Activated CD8-positive, alpha-beta T cell treated with anti-CD3 and anti-CD28 coated beads, Interleukin-2, amount 10 ng/mL, durations not matched to agents 7 days and 5 days (primary cell): ENCODE measurements at regions not wholly inside any gene's neighbourhood (a gene's known extent, or its start where the extent isn't known, plus 50 kb on each side); places are given as distances from the start of the nearest gene placed in this dataset.

Source experiments
- ATAC-seq: fragments of 150-1000 bp; cut with Tn5 transposase; one replicate; pipeline ENCODE4 v1.10.0; 2021; ENCODE audit warnings: moderate library complexity
- CTCF ChIA-PET: fragments of 350-600 bp; sonication (Branson Sonifier 250); formaldehyde crosslinking; loops from one replicate; lab custom pipeline; 2021; ENCODE audit warnings: antibody characterized with exemption; lab: Charles Lee
- POLR2A ChIA-PET: fragments of 350-600 bp; sonication (Branson Sonifier 250); formaldehyde crosslinking; loops from one replicate; lab custom pipeline; 2021; ENCODE audit warnings: antibody characterized with exemption; lab: Charles Lee
- DNase-seq: peaks from one replicate; pipeline ENCODE4 v3.0.0-alpha.2; 2020
- H3K27ac Mint-ChIP-seq: one replicate; pipeline ENCODE4 v1.8.0; 2021; ENCODE audit warnings: mild to moderate bottlenecking, mixed read lengths
- H3K27me3 Mint-ChIP-seq: one replicate; pipeline ENCODE4 v1.8.0; 2021; ENCODE audit warnings: low read depth, mixed read lengths
- H3K36me3 Mint-ChIP-seq: one replicate; pipeline ENCODE4 v1.8.0; 2021; ENCODE audit warnings: low read depth, mixed read lengths
- H3K4me1 Mint-ChIP-seq: one replicate; pipeline ENCODE4 v1.8.0; 2021; ENCODE audit warnings: low read depth, mixed read lengths
- H3K4me3 Mint-ChIP-seq: one replicate; pipeline ENCODE4 v1.8.0; 2021; ENCODE audit warnings: mild to moderate bottlenecking, mixed read lengths
- H3K9me3 Mint-ChIP-seq: one replicate; pipeline ENCODE4 v1.8.0; 2022; ENCODE audit warnings: mixed read lengths; ENCODE audit not compliant: insufficient read depth

DNA sequence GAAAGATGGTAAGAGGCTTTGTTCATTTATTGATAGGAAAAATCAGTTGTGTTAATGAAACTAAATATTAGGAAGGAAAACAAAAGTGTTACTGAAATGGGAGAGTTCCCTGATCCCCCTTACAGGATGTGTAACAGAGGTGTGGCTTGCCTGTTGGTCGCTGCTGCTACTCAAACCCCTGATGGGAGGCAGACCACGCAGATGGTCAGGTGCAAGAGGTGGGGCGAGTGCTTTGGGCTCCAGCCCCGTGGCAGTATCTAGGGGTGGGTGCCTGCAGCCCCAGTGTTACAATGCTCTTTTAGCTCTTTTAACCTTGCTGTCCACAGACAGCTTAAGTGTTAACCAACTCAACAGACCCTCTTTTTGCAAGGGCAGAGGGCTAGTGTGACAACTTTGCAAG, 319.6 kb upstream of the DCN start:
- Mint-ChIP-seq H3K27ac (no peak overlapping the region), H3K9me3 (no peaks in the 10 kb centered on the region), H3K27me3 (no peaks in the 10 kb centered on the region), H3K4me1 (no peaks in the 10 kb centered on the region), H3K4me3 (no peak overlapping the region), H3K36me3 (no peaks in the 10 kb centered on the region)
- CTCF ChIA-PET, result no interaction called here
- POLR2A ChIA-PET, result no interaction called here
- DNase-seq (no peak), ATAC-seq (no peak)

DNA sequence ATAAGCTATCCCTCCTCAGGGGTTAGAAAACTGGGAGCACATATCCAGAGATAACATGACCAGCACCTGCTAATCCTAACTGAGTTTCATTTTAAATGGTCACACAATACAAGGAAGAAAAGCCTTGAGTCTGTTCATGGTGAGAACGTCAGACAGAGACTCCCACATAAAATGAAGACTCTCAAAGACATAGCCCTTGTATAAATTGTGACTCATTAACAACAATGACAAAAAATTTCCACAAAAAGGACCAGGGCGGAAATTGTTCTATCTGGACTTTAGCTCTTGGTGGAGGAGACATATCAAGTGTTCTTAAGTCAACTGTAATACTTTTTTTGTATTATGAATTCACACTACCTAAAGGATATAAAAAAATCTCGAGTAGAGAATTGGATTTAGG, 313.7 kb upstream of the DCN start:
- no peak for DNase-seq
- no peak for ATAC-seq
- Mint-ChIP-seq H3K4me3 (no peak overlapping the region), H3K27me3 (no peaks in the 10 kb centered on the region), H3K36me3 (no peaks in the 10 kb centered on the region), H3K4me1 (no peaks in the 10 kb centered on the region), H3K9me3 (no peaks in the 10 kb centered on the region), H3K27ac (no peak overlapping the region)
- ChIA-PET POLR2A (interaction anchor here (0.5 kb wide), 1 partner anchor 376 kb away, joined by 3 read pairs; no protein-coding TSS in a partner anchor), CTCF (no interaction called here)

DNA sequence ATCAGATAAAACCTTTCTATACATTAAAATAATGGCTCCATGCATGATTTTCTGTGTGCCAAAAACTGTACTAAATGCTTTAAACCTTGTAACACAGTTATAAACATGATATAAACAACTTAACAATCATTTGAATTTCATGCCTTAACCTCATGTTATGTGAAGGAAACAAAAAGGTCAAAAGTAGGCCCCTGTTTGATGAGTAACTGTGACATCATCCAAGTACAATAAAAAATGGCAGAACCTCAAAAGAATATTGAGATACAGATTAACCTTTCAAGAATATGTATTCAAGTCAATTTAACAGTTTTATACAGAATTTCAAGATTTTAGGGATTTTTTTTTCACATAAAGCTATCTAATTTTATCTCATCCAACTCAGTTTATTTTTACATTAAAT, 310.7 kb upstream of the DCN start:
- no peak overlapping the region for H3K4me3 Mint-ChIP-seq
- no peak for DNase-seq
- ChIA-PET CTCF (no interaction called here), POLR2A (no interaction called here)
- H3K36me3 Mint-ChIP-seq, result no peaks in the 10 kb centered on the region
- H3K4me1 Mint-ChIP-seq, result no peaks in the 10 kb centered on the region
- ATAC-seq, result no peak
- H3K27ac Mint-ChIP-seq, result no peak overlapping the region
- no peaks in the 10 kb centered on the region for H3K27me3 Mint-ChIP-seq
- no peaks in the 10 kb centered on the region for H3K9me3 Mint-ChIP-seq

DNA sequence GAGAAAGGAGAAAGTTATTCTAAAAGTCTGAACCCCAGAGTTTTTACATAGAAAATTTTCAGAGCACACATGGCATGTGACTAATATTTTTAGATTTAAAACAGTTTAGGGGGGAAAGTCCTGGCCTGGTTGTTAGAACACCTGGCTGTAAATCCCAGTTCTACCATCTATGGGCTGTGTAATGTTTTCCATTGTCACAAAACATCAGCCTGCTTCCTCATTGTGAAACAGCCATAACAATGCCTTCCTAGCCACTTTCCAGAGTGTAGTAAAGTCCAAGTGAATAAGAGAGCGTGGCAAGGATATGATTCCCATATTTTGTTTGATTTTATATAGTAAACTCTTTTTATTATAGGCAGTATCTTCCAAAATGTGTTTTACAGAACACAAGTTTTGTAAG, 310.0 kb upstream of the DCN start:
- CTCF ChIA-PET, result no interaction called here

DNA sequence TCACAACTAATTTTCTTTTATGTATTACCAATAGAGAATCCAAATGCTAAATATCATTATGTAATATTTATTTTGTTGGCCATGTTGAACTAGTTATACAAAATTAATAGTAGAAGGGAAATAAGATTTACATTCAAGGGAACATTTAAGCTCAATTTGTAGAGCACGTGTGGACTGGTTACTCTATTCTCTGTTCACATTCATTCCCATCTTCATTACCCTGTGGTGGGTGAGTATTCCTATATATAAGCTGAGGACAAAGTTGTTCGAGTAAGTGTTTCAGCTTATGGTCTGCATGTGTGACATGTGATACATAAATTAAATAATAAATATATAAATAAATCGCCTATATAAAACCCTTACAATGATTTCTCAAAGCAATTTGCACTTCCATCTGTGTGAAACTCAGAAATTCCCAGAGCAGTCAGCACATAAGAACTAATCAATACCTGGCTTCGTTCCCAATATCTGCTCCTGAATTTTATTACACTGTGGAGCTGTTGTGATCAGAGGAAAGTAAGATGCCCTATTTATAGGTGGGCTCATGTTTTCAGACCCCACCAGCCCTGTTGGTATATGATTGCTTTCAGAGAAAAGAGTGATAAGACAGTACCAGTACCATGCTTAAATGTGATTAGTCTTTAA, 308.2 kb upstream of the DCN start:
- Mint-ChIP-seq H3K36me3 (no peaks in the 10 kb centered on the region), H3K9me3 (no peaks in the 10 kb centered on the region), H3K4me3 (no peak overlapping the region), H3K27me3 (no peaks in the 10 kb centered on the region), H3K27ac (no peak overlapping the region), H3K4me1 (no peaks in the 10 kb centered on the region)
- POLR2A ChIA-PET, result no interaction called here
- CTCF ChIA-PET, result no interaction called here
- DNase-seq, result no peak
- no peak for ATAC-seq

More for the DNA sequence above, 310.0 kb upstream of the DCN start:
- Mint-ChIP-seq H3K9me3 (no peaks in the 10 kb centered on the region), H3K27ac (no peak overlapping the region), H3K36me3 (no peaks in the 10 kb centered on the region), H3K4me3 (no peak overlapping the region), H3K27me3 (no peaks in the 10 kb centered on the region), H3K4me1 (no peaks in the 10 kb centered on the region)
- DNase-seq (no peak), ATAC-seq (no peak)
- POLR2A ChIA-PET, result no interaction called here

DNA sequence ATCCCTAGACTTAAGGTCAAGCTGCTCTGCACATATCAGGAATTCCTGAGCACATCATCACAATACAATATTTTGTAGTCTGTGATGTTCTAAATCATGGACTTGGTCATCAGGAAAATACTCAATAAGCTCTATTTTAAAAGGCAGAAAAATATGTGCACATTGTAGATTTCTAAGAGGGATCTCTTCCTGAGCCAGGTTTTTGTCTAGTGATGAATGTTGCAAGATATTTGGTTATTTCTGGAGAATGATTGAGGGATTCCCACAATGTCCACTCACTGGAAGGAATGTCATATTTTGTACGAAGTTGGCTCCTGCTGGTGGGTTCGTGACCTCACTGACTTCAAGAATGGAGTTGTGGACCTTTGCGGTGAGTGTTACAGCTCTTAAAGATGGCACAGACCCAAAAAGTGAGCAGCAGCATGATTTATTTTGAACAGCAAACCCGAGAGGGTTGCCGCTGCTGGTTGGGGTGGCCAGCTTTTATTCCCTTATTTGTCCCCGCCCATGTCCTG, 300.9 kb upstream of the DCN start:
- ChIA-PET CTCF (no interaction called here), POLR2A (no interaction called here)
- H3K27me3 Mint-ChIP-seq, result no peaks in the 10 kb centered on the region
- no peak overlapping the region for H3K4me3 Mint-ChIP-seq
- ATAC-seq (no peak), DNase-seq (no peak)
- H3K36me3 Mint-ChIP-seq, result no peaks in the 10 kb centered on the region
- no peaks in the 10 kb centered on the region for H3K9me3 Mint-ChIP-seq
- H3K4me1 Mint-ChIP-seq, result no peaks in the 10 kb centered on the region
- no peak overlapping the region for H3K27ac Mint-ChIP-seq

DNA sequence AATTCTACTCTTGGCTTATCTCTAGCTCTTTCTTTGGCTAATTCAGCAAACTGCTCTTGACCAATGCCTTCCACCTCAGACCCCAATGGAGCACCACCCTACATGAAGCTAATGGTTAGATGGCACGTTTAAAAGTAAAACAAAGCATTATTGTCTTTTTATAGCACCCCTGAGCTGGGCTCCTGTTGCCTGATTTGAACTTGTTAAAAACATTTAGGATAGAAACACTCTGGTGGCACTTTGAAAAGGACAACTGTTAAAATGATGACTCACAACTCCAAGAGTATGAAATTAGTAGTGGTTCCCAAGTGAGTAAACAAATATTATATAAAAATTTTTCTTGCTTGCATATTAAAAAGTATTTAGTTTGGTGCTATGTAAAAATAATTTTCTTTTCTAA, 299.6 kb upstream of the DCN start:
- H3K27ac Mint-ChIP-seq, result no peak overlapping the region
- H3K9me3 Mint-ChIP-seq, result no peaks in the 10 kb centered on the region
- no peak overlapping the region for H3K4me3 Mint-ChIP-seq
- no peaks in the 10 kb centered on the region for H3K4me1 Mint-ChIP-seq
- ChIA-PET CTCF (no interaction called here), POLR2A (no interaction called here)
- DNase-seq, result no peak
- ATAC-seq, result no peak
- H3K27me3 Mint-ChIP-seq, result no peaks in the 10 kb centered on the region
- no peaks in the 10 kb centered on the region for H3K36me3 Mint-ChIP-seq

DNA sequence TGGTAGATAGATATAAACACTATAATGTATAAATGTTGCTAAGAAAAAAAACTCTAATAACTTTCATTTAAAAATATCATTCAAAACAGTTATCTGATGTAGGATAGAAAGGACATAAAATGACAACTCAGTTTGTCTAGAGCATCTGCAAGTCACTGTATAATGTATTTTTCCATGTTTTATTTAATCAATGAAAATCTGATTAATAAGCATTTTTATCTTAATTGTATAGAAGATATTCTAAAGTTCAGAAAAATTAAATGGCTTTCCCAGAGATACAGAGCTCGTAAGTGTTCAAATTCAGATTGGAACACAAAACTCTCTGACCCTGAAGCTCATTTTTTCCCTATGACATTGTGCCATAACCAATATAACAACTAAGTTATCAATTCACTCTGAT, 295.9 kb upstream of the DCN start:
- Mint-ChIP-seq H3K4me1 (no peaks in the 10 kb centered on the region), H3K36me3 (no peaks in the 10 kb centered on the region), H3K27me3 (no peaks in the 10 kb centered on the region), H3K4me3 (no peak overlapping the region), H3K9me3 (no peaks in the 10 kb centered on the region), H3K27ac (no peak overlapping the region)
- ChIA-PET POLR2A (no interaction called here), CTCF (no interaction called here)
- DNase-seq (no peak), ATAC-seq (no peak)

DNA sequence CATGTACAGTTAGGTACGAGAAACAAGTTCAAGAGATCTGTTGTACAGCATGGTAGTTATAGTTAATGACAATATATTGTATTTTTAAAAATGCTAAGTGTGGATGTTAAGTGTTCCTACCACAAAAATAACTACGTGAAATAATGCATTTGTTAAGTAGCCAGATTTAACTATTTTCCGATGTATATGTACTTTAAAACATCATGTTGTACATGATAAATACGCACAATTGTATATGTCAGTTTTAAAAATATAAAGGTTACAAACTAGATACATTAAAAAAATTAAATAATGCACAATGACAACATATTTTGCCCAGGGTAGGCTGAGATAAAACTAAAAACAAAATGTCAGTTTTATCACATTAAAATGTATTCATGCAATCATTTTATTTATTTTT, 285.1 kb upstream of the DCN start:
- Mint-ChIP-seq H3K9me3 (no peaks in the 10 kb centered on the region), H3K27me3 (peaks cover under 1% of the 10 kb centered on the region), H3K27ac (no peak overlapping the region), H3K4me3 (no peak overlapping the region), H3K36me3 (no peaks in the 10 kb centered on the region), H3K4me1 (no peaks in the 10 kb centered on the region)
- POLR2A ChIA-PET, result no interaction called here
- DNase-seq (no peak), ATAC-seq (no peak)
- CTCF ChIA-PET, result no interaction called here

DNA sequence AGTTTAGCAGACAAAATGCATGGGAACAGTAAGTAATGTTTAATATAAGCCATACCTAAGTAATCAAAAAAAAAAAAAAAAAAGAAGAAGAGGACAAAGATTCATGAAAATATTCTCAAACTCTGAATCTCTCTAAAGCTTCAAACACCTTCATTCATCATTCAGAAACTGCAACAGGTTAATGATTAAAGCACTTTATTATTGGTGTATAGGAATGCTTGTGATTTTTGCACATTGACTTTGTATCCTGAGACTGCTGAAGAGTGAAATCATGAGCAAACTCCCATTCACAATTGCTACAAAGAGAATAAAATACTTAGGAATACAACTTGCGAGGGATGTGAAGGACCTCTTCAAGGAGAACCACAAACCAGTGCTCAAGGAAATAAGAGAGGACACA, 278.4 kb upstream of the DCN start:
- H3K36me3 Mint-ChIP-seq, result no peaks in the 10 kb centered on the region
- CTCF ChIA-PET, result no interaction called here
- peaks cover 2% of the 10 kb centered on the region for H3K27me3 Mint-ChIP-seq
- ATAC-seq, result no peak
- H3K4me1 Mint-ChIP-seq, result no peaks in the 10 kb centered on the region
- DNase-seq, result no peak
- no peak overlapping the region for H3K27ac Mint-ChIP-seq
- H3K9me3 Mint-ChIP-seq, result no peaks in the 10 kb centered on the region
- no peak overlapping the region for H3K4me3 Mint-ChIP-seq
- POLR2A ChIA-PET, result no interaction called here

DNA sequence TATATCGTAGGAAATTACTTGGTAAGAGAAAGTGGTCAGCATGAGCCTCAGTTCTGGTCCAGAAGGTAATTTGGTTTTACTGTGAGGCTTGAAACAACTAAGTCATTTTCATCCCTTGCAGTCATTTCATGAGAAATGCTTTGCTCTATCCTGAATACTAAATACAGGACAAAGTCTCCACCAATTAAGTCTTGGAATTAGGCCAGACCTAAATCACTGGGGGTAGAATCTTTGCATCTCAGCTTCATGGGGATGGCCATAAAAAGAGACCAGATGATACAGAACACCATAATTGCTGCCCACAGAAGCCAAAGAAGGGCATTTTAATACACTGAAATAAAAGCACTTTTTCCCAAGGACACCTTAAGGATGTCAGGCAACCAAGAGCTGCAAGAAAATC, 277.9 kb upstream of the DCN start:
- Mint-ChIP-seq H3K4me1 (no peaks in the 10 kb centered on the region), H3K9me3 (no peaks in the 10 kb centered on the region), H3K36me3 (no peaks in the 10 kb centered on the region), H3K27ac (no peak overlapping the region), H3K27me3 (peaks cover 2% of the 10 kb centered on the region), H3K4me3 (no peak overlapping the region)
- DNase-seq, result no peak
- ChIA-PET POLR2A (no interaction called here), CTCF (no interaction called here)
- ATAC-seq, result no peak

DNA sequence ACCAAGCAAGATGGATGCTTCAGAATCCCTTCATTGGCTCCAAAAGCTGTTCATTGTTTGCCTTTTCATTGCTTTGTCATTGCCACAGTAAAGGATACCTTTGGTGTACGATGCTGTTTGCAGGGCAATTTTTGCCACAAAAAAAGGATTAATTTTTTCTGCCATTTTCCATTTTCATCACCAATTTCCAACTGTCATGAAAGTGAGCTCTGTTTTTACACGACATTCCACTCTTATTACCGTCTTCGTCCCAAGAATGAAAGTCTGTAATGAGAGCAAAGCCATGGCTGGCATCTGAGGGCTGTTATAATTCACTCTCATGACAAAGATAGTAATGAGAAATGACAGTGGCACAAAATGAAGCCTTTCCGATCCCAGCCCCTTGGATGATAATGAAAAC, 272.7 kb upstream of the DCN start:
- Mint-ChIP-seq H3K27me3 (no peaks in the 10 kb centered on the region), H3K4me3 (no peak overlapping the region), H3K36me3 (no peaks in the 10 kb centered on the region), H3K9me3 (peaks cover 9% of the 10 kb centered on the region), H3K27ac (no peak overlapping the region), H3K4me1 (no peaks in the 10 kb centered on the region)
- DNase-seq (no peak), ATAC-seq (no peak)
- POLR2A ChIA-PET, result no interaction called here
- CTCF ChIA-PET, result no interaction called here

DNA sequence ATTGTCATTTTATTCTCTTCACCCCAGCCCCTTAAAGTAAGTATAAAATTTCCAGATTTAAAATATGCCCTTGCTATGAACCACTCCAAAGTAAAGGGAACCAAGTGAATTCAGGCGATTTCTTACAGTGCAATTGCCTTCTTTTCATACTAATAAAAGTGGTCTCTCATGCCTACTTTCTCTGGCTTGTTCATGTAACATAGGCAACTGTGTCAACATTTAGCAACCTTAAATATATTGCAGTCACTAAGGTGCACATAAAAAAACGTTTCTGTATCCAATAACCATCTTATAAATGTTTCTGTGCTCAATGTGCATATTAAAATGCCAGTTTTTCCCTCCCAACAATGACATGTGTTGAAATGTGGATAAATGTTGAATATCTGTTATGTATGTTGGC, 271.6 kb upstream of the DCN start:
- ChIA-PET POLR2A (no interaction called here), CTCF (no interaction called here)
- H3K4me3 Mint-ChIP-seq, result no peak overlapping the region
- no peaks in the 10 kb centered on the region for H3K27me3 Mint-ChIP-seq
- H3K27ac Mint-ChIP-seq, result no peak overlapping the region
- DNase-seq (no peak), ATAC-seq (no peak)
- no peaks in the 10 kb centered on the region for H3K4me1 Mint-ChIP-seq
- H3K36me3 Mint-ChIP-seq, result no peaks in the 10 kb centered on the region
- peaks cover 9% of the 10 kb centered on the region for H3K9me3 Mint-ChIP-seq
